Naive B cell (primary cell): ENCODE measurements at regions not wholly inside any gene's neighbourhood (a gene's known extent, or its start where the extent isn't known, plus 50 kb on each side); places are given as distances from the start of the nearest gene placed in this dataset.
"Not testable (repeated sequence)": the region's sequence is repeated elsewhere in the genome, so short reads cannot be mapped to it uniquely, and the experiment has no call there.

Experiments used
- ATAC-seq, 2 donors: fragments of 150-1000 bp; cut with Tn5 transposase; 2 replicates each; pipeline ENCODE4 v1.10.0; 2021; ENCODE audit warnings: low read depth in 2 of 2, mild to moderate bottlenecking in 2 of 2, moderate library complexity in 2 of 2
- DNase-seq: peaks from one replicate; pipeline ENCODE4 v3.0.0; 2022
- H3K27ac Mint-ChIP-seq, 6 donors: one replicate each; pipeline ENCODE4 v1.8.0; 2020 to 2022; ENCODE audit warnings: mild to moderate bottlenecking in 6 of 6, mixed read lengths in 6 of 6, moderate library complexity in 5 of 6, inconsistent platforms in 2 of 6
- H3K27me3 Mint-ChIP-seq, 3 donors: one replicate each; pipeline ENCODE4 v1.8.0; 2021 to 2022; ENCODE audit warnings: mixed read lengths in 3 of 3, mild to moderate bottlenecking in 1 of 3
- H3K36me3 Mint-ChIP-seq, 2 donors: one replicate each; pipeline ENCODE4 v1.8.0; 2020 to 2022; ENCODE audit warnings: mixed read lengths in 2 of 2, inconsistent platforms in 1 of 2, mild to moderate bottlenecking in 1 of 2
- H3K4me1 Mint-ChIP-seq, 3 donors: one replicate each; pipeline ENCODE4 v1.8.0; 2020 to 2022; ENCODE audit warnings: mixed read lengths in 3 of 3, inconsistent platforms in 1 of 3, mild to moderate bottlenecking in 1 of 3, moderate library complexity in 1 of 3
- H3K4me3 Mint-ChIP-seq, 8 donors: one replicate each; pipeline ENCODE4 v1.8.0; 2020 to 2022; ENCODE audit warnings: mild to moderate bottlenecking in 8 of 8, mixed read lengths in 8 of 8, moderate library complexity in 8 of 8, inconsistent platforms in 2 of 8
- H3K9me3 Mint-ChIP-seq, 7 donors: one replicate each; pipeline ENCODE4 v1.8.0; 2020 to 2022; ENCODE audit warnings: mixed read lengths in 7 of 7, mild to moderate bottlenecking in 5 of 7, inconsistent platforms in 2 of 7, moderate library complexity in 1 of 7

DNA sequence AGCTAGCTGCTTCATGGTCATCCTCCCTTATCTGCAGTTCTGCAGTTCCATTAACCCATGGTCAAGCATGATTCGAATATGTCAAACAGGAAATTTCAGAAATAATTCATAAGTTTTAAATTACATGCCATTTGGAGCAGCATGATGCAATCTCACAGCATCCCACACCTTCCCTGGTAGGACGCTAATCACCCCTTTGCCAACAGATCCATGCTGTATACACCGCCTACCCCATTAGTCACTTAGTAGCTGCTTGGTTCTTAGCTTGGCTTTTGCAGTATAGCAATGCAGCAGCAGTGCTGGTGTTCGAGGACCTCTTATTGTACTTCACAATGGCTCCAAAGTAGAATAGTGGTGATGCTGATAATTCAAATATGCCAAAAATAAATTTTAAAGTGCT lies 739.7 kb upstream of the CDH9 start:
- Mint-ChIP-seq H3K27ac (no peak overlapping the region), H3K36me3 (no peaks in the 10 kb centered on the region), H3K9me3 (peaks cover 0 to 4% (median 0%) of the 10 kb centered on the region in 7 donors), H3K4me1 (no peaks in the 10 kb centered on the region), H3K4me3 (no peak overlapping the region), H3K27me3 (no peaks in the 10 kb centered on the region)
- DNase-seq: no peak
- ATAC-seq: no peak

DNA sequence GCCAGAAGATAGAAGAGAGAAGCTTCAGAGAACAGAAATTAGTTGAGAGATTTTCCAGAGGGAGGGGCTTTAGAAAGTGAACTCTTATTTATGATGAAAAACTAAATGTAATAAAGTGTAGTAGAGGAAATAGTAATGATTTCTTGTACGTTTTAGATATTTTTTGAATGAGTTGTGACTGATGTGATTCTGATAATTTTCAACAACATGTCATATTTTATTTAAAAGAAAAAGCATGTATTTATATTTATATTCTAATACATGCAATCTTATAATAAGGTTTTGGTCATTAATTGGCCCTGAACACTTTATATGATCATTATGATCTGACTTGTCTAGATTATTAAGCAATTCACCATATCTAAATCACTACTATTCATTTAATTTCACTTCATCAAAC lies 735.2 kb upstream of the CDH9 start:
- no peak overlapping the region for H3K27ac Mint-ChIP-seq
- peaks cover 0 to 12% (median 4%) of the 10 kb centered on the region in 7 donors for H3K9me3 Mint-ChIP-seq
- DNase-seq (no peak), ATAC-seq (no peak)
- H3K4me3 Mint-ChIP-seq: no peak overlapping the region
- no peaks in the 10 kb centered on the region for H3K27me3 Mint-ChIP-seq
- H3K4me1 Mint-ChIP-seq: no peaks in the 10 kb centered on the region
- no peaks in the 10 kb centered on the region for H3K36me3 Mint-ChIP-seq

GRCh38 chr5:27773166-27773565 lies 734.8 kb upstream of the CDH9 start:
- Mint-ChIP-seq H3K27me3 (no peaks in the 10 kb centered on the region), H3K36me3 (no peaks in the 10 kb centered on the region), H3K9me3 (peaks cover 2 to 12% (median 4%) of the 10 kb centered on the region in 7 donors), H3K4me3 (no peak overlapping the region), H3K27ac (no peak overlapping the region), H3K4me1 (no peaks in the 10 kb centered on the region)
- ATAC-seq: no peak
- DNase-seq: no peak

- Mint-ChIP-seq H3K9me3 (peaks cover 2 to 14% (median 8%) of the 10 kb centered on the region in 7 donors), H3K4me1 (no peaks in the 10 kb centered on the region), H3K27me3 (no peaks in the 10 kb centered on the region), H3K4me3 (no peak overlapping the region), H3K27ac (peak overlapping the region in 1 of 6 donors; percentile 12), H3K36me3 (no peaks in the 10 kb centered on the region)
- no peak for DNase-seq
- no peak for ATAC-seq
Observed at GRCh38 chr5:27769748-27770402, 731.5 kb upstream of the CDH9 start.

DNA sequence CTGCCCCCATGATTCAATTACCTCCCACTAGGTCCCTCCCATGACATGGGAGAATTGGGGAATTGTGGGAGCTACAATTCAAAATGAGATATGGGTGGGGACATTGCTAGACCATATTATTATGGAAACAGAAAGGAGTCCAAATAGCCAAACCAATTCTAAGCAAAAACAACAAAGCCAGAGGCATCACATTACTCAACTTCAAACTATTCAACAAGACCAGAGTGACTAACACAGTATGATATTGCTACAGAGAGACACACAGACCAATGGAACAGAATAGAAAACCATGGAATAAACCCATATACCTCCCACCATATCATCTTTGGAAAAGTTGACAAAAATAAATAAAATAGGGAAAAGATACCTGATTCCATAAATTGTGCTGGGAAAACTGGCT lies 710.5 kb upstream of the CDH9 start:
- Mint-ChIP-seq H3K27me3 (no peaks in the 10 kb centered on the region), H3K9me3 (peaks cover 9 to 32% (median 17%) of the 10 kb centered on the region in 7 donors)
- no peak for ATAC-seq

DNA sequence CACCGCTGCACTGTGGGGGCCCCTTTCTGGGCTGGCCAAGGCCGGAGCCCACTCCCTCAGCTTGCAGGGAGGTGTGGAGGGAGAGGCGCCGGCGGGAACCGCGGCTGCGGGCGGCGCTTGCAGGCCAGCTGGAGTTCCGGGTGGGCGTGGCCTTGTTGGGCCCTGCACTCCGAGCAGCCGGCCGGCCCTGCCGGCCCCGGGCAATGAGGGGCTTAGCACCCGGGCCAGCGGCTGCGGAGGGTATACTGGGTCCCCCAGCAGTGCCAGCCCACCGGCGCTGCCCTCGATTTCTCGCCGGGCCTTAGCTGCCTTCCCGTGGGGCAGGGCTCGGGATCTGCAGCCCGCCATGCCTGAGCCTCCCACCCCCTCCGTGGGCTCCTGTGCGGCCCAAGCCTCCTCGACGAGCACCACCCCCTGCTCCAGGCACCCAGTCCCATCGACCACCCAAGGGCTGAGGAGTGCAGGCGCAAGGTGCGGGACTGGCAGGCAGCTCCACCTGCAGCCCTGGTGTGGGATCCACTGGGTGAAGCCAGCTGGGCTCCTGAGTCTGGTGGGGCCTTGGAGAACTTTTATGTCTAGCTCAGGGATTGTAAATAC lies 705.1 kb upstream of the CDH9 start:
- H3K9me3 Mint-ChIP-seq: peaks cover 8 to 24% (median 12%) of the 10 kb centered on the region in 7 donors
- DNase-seq, H3K4me1 Mint-ChIP-seq, H3K27me3 Mint-ChIP-seq, H3K4me3 Mint-ChIP-seq, ATAC-seq, H3K36me3 Mint-ChIP-seq, H3K27ac Mint-ChIP-seq: not testable (repeated sequence)

More for the DNA sequence above, 710.5 kb upstream of the CDH9 start:
- no peaks in the 10 kb centered on the region for H3K36me3 Mint-ChIP-seq
- no peak overlapping the region for H3K27ac Mint-ChIP-seq
- DNase-seq: no peak
- H3K4me1 Mint-ChIP-seq: no peaks in the 10 kb centered on the region
- H3K4me3 Mint-ChIP-seq: no peak overlapping the region

DNA sequence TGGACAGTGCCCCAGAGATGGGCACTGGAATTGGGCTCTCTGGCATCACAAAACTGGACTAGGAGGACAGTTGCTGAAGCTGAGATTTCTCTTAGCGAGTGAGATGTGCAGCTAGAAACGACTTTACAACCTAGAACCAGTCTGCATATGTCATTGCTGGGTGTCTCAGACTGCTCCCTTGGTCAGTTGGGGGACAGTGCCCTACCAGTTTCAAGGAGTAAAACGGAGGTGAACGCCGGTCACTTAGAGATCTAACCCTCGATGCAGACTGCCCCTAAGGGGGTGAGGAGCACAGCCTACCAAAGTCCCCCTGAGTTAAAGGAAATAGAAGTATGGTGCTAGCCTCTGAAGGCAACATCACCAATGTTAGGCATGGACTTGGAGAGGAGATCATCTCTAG lies 704.4 kb upstream of the CDH9 start:
- Mint-ChIP-seq H3K4me1 (no peaks in the 10 kb centered on the region), H3K27ac (no peak overlapping the region), H3K27me3 (no peaks in the 10 kb centered on the region), H3K4me3 (no peak overlapping the region), H3K36me3 (no peaks in the 10 kb centered on the region), H3K9me3 (peaks cover 6 to 21% (median 9%) of the 10 kb centered on the region in 7 donors)
- ATAC-seq (no peak), DNase-seq (no peak)

GRCh38 chr5:27734838-27735237 lies 696.5 kb upstream of the CDH9 start:
- Mint-ChIP-seq H3K36me3 (no peaks in the 10 kb centered on the region), H3K27me3 (no peaks in the 10 kb centered on the region), H3K4me3 (no peak overlapping the region), H3K4me1 (no peaks in the 10 kb centered on the region), H3K27ac (no peak overlapping the region), H3K9me3 (peaks cover 0 to 5% (median 0%) of the 10 kb centered on the region in 7 donors)
- DNase-seq (no peak), ATAC-seq (no peak)

DNA sequence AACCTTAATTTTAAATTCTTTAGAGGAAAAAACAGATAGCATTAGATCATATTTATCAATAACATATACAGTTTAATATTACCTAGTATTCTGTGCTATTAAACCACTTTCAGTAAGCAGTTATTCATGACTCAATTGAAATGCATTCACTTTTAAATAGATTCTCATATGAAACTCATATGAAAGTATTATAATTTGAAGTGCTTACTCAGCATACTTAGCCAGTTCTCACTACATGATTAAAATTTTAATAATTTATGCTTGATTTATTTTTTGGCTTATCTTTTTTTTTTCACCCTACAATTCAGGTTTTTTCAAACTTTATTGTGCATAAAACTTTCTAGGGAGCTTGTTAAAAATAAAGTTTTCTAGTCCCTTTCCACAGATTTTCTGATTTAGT lies 694.9 kb upstream of the CDH9 start:
- Mint-ChIP-seq H3K4me3 (no peak overlapping the region), H3K36me3 (no peaks in the 10 kb centered on the region), H3K4me1 (no peaks in the 10 kb centered on the region), H3K27me3 (no peaks in the 10 kb centered on the region), H3K27ac (no peak overlapping the region), H3K9me3 (peaks cover 0 to 5% (median 0%) of the 10 kb centered on the region in 7 donors)
- DNase-seq (no peak), ATAC-seq (no peak)

- Mint-ChIP-seq H3K27me3 (no peaks in the 10 kb centered on the region), H3K9me3 (peaks cover 0 to 5% (median 2%) of the 10 kb centered on the region in 7 donors), H3K4me1 (no peaks in the 10 kb centered on the region), H3K27ac (no peak overlapping the region), H3K4me3 (no peak overlapping the region), H3K36me3 (no peaks in the 10 kb centered on the region)
- DNase-seq: no peak
- no peak for ATAC-seq
Observed at GRCh38 chr5:27727254-27727653, 688.9 kb upstream of the CDH9 start.

GRCh38 chr5:27722337-27722736 lies 684.0 kb upstream of the CDH9 start:
- Mint-ChIP-seq H3K4me1 (no peaks in the 10 kb centered on the region), H3K27ac (no peak overlapping the region), H3K9me3 (peaks cover 0 to 5% (median 4%) of the 10 kb centered on the region in 7 donors), H3K27me3 (no peaks in the 10 kb centered on the region), H3K4me3 (no peak overlapping the region), H3K36me3 (no peaks in the 10 kb centered on the region)
- DNase-seq (no peak), ATAC-seq (no peak)

GRCh38 chr5:27708534-27708933 lies 670.1 kb upstream of the CDH9 start:
- Mint-ChIP-seq H3K36me3 (no peaks in the 10 kb centered on the region), H3K4me1 (no peaks in the 10 kb centered on the region), H3K27me3 (no peaks in the 10 kb centered on the region), H3K27ac (no peak overlapping the region), H3K4me3 (no peak overlapping the region), H3K9me3 (peaks cover 0 to 10% (median 3%) of the 10 kb centered on the region in 7 donors)
- no peak for DNase-seq
- no peak for ATAC-seq

DNA sequence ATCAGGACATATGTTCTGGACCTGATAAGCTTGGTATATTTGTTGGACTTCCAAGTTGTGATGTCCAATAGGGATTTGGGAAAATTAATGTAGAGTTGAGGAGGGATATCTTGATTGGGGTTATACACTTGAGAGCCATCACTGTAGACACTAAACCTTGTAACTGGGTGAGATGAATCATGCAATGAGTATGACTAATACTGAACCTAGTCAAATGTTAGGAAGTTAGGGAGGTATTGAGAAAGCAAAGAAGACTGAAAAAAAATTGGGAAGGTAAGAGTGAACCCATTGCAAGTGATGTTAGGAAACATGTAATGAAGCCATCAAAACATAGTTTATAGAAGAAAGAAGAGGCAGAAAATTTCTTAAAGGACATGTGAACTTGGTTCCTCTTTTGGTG lies 668.4 kb upstream of the CDH9 start:
- no peaks in the 10 kb centered on the region for H3K36me3 Mint-ChIP-seq
- DNase-seq (no peak), ATAC-seq (no peak)
- no peaks in the 10 kb centered on the region for H3K4me1 Mint-ChIP-seq
- peaks cover 0 to 6% (median 0%) of the 10 kb centered on the region in 7 donors for H3K9me3 Mint-ChIP-seq
- no peak overlapping the region for H3K27ac Mint-ChIP-seq
- H3K4me3 Mint-ChIP-seq: no peak overlapping the region
- H3K27me3 Mint-ChIP-seq: no peaks in the 10 kb centered on the region

GRCh38 chr5:27705661-27706060 lies 667.3 kb upstream of the CDH9 start:
- H3K36me3 Mint-ChIP-seq: no peaks in the 10 kb centered on the region
- H3K4me1 Mint-ChIP-seq: no peaks in the 10 kb centered on the region
- H3K4me3 Mint-ChIP-seq: no peak overlapping the region
- H3K27me3 Mint-ChIP-seq: no peaks in the 10 kb centered on the region
- DNase-seq (no peak), ATAC-seq (no peak)
- H3K9me3 Mint-ChIP-seq: peaks cover 0 to 6% (median 0%) of the 10 kb centered on the region in 7 donors
- H3K27ac Mint-ChIP-seq: no peak overlapping the region
